Endodermal cell (in vitro differentiated cells): ENCODE measurements at regions not wholly inside any gene's neighbourhood (a gene's known extent, or its start where the extent isn't known, plus 50 kb on each side); places are given as distances from the start of the nearest gene placed in this dataset.

Experiments used
- DNase-seq: peaks from one replicate; pipeline ENCODE4 v3.0.0-alpha.2; 2017
- H3K27ac ChIP-seq: 2 replicates; pipeline ENCODE4 v1.5.1; 2013; ENCODE audit warnings: mild to moderate bottlenecking, low read depth, low read length, moderate library complexity
- H3K27me3 ChIP-seq: 2 replicates; pipeline ENCODE4 v1.6.1; 2013; ENCODE audit warnings: mild to moderate bottlenecking, low read length, moderate library complexity; ENCODE audit not compliant: insufficient read depth, control insufficient read depth, poor library complexity, severe bottlenecking
- H3K36me3 ChIP-seq: 2 replicates; pipeline ENCODE4 v1.7.0; 2013; ENCODE audit warnings: mild to moderate bottlenecking, low read length, moderate library complexity; ENCODE audit not compliant: control insufficient read depth, insufficient read depth
- H3K4me1 ChIP-seq: one replicate; pipeline ENCODE4 v1.7.0; 2013; ENCODE audit warnings: low read length; ENCODE audit not compliant: control insufficient read depth, insufficient read depth
- H3K4me3 ChIP-seq: 2 replicates; pipeline ENCODE4 v1.5.1; 2013; ENCODE audit warnings: mild to moderate bottlenecking, low read length, moderate library complexity
- H3K9ac ChIP-seq: 2 replicates; pipeline ENCODE4 v1.6.1; 2013; ENCODE audit warnings: mild to moderate bottlenecking, low read length, moderate library complexity; ENCODE audit not compliant: poor library complexity, severe bottlenecking; ENCODE audit errors: extremely low read depth
- H3K9me3 ChIP-seq: 2 replicates; pipeline ENCODE4 v1.6.1; 2013; ENCODE audit warnings: mild to moderate bottlenecking, low read length, moderate library complexity; ENCODE audit not compliant: control insufficient read depth
- H3K27ac Mint-ChIP-seq: 2 replicates; pipeline ENCODE4 v1.8.0; 2020; ENCODE audit warnings: mixed read lengths
- H3K27me3 Mint-ChIP-seq: 2 replicates; pipeline ENCODE4 v1.8.0; 2021; ENCODE audit warnings: mild to moderate bottlenecking, mixed read lengths; ENCODE audit not compliant: insufficient read depth
- H3K36me3 Mint-ChIP-seq: 2 replicates; pipeline ENCODE4 v1.8.0; 2020; ENCODE audit warnings: low read depth, mixed read lengths
- H3K4me1 Mint-ChIP-seq: 2 replicates; pipeline ENCODE4 v1.8.0; 2020; ENCODE audit warnings: mixed read lengths
- H3K4me3 Mint-ChIP-seq: 2 replicates; pipeline ENCODE4 v1.8.0; 2020; ENCODE audit warnings: mild to moderate bottlenecking, moderate library complexity, mixed read lengths
- H3K9me3 Mint-ChIP-seq: 2 replicates; pipeline ENCODE4 v1.8.0; 2020; ENCODE audit warnings: mild to moderate bottlenecking, mixed read lengths
- WGBS, 2 experiments: methylation state at CpG; one replicate each; pipeline versions ENCODE4 v1.1.5 to v1.1.7; 2013; ENCODE audit warnings: missing lambda C conversion rate in 2 of 2, mixed read lengths in 1 of 2; ENCODE audit not compliant: insufficient coverage in 1 of 2, insufficient read length in 1 of 2; 5-methylcytosine and 5-hydroxymethylcytosine counted together
- TF ChIP-seq, protein P1 (sequence below): fragments of 200-600 bp; sonication (generic); conservative IDR thresholded peaks from 2 replicates; pipeline ENCODE4 v1.5.0; 2021; ENCODE audit warnings: antibody characterized with exemption, mild to moderate bottlenecking

DNA sequence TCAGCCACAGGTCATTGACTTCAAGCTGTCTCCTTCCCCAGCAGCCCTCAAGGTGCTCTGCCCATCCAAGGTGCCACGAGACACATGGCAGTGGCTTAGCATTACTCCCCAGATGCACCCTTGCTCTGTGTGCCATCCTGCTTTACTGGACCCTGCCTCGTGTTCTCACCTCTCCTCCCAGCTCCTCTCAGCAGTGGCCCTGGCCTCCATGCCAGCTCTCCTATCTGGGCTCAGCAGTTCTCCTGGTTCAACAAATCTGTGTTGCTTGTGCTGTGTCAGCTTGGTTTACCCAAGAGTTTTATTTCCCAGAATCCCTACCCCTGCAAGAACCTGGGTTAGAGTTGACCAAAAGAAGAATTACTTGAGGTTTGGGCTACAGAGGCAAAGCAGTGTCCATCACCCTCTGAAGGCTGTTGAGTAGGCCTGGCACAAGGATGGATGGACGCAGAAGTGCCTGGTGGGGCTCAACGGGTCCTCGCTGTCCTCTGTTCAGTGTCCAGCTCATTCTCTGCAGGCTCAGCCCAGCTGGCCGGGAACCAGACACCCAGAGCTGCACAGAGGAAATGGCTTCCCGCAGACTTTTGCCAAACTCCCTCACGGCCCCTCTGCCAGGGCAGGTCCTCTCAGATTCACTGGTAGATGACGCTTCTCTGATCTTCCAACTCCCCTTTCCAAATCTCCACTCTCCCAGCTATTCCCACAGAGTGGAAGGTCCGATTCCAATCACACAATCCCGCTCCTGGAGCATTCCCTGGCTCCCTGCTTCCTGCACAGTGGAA is 82.6 kb downstream of the FOXA2 start:
- H3K9ac ChIP-seq = no peak overlapping the region
- DNase-seq = no peak
- H3K9me3 Mint-ChIP-seq = no peaks in the 10 kb centered on the region
- peaks cover 20% of the 10 kb centered on the region for H3K4me1 Mint-ChIP-seq
- H3K36me3 Mint-ChIP-seq = no peaks in the 10 kb centered on the region
- H3K27me3 ChIP-seq = no peaks in the 10 kb centered on the region
- H3K9me3 ChIP-seq = no peaks in the 10 kb centered on the region
- no peaks in the 10 kb centered on the region for H3K36me3 ChIP-seq
- H3K4me3 ChIP-seq = no peak overlapping the region
- TF ChIP-seq, protein P1, sequence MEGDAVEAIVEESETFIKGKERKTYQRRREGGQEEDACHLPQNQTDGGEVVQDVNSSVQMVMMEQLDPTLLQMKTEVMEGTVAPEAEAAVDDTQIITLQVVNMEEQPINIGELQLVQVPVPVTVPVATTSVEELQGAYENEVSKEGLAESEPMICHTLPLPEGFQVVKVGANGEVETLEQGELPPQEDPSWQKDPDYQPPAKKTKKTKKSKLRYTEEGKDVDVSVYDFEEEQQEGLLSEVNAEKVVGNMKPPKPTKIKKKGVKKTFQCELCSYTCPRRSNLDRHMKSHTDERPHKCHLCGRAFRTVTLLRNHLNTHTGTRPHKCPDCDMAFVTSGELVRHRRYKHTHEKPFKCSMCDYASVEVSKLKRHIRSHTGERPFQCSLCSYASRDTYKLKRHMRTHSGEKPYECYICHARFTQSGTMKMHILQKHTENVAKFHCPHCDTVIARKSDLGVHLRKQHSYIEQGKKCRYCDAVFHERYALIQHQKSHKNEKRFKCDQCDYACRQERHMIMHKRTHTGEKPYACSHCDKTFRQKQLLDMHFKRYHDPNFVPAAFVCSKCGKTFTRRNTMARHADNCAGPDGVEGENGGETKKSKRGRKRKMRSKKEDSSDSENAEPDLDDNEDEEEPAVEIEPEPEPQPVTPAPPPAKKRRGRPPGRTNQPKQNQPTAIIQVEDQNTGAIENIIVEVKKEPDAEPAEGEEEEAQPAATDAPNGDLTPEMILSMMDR = no peak
- no peak overlapping the region for H3K27ac ChIP-seq
- WGBS, 2 experiments = 92 to 99% methylated on average over 10 to 11 of the region's 11 CpGs
- H3K4me1 ChIP-seq = peaks cover 8% of the 10 kb centered on the region
- no peak overlapping the region for H3K4me3 Mint-ChIP-seq
- no peak overlapping the region for H3K27ac Mint-ChIP-seq
- H3K27me3 Mint-ChIP-seq = peaks cover 10% of the 10 kb centered on the region

DNA sequence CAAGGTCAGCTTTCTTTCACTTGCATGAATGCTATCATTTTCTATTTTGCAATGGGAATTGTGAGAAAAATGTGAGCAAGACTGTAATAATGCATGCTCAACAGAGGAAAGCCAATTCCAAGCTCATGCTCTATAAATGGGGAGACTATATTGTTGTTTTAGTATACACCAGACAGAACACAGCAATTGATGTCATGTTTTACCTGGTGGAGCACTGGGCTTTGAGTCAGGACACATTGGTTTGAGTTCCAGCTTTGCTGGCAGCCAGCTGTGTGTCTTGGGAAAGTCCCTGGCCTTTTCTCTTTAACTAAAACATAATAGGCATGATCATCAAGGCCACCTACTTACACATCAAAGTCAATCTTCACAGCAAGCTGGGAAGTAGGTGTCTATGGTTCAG is 83.3 kb downstream of the FOXA2 start:
- TF ChIP-seq, protein P1 = no peak
- peaks cover 20% of the 10 kb centered on the region for H3K4me1 Mint-ChIP-seq
- Histone ChIP-seq H3K27ac (no peak overlapping the region), H3K4me1 (peaks cover 8% of the 10 kb centered on the region), H3K27me3 (no peaks in the 10 kb centered on the region), H3K9ac (no peak overlapping the region), H3K36me3 (no peaks in the 10 kb centered on the region), H3K9me3 (no peaks in the 10 kb centered on the region), H3K4me3 (no peak overlapping the region)
- no peak overlapping the region for H3K4me3 Mint-ChIP-seq
- no peaks in the 10 kb centered on the region for H3K36me3 Mint-ChIP-seq
- no peak for DNase-seq
- no peak overlapping the region for H3K27ac Mint-ChIP-seq
- H3K9me3 Mint-ChIP-seq = no peaks in the 10 kb centered on the region
- peaks cover 10% of the 10 kb centered on the region for H3K27me3 Mint-ChIP-seq

DNA sequence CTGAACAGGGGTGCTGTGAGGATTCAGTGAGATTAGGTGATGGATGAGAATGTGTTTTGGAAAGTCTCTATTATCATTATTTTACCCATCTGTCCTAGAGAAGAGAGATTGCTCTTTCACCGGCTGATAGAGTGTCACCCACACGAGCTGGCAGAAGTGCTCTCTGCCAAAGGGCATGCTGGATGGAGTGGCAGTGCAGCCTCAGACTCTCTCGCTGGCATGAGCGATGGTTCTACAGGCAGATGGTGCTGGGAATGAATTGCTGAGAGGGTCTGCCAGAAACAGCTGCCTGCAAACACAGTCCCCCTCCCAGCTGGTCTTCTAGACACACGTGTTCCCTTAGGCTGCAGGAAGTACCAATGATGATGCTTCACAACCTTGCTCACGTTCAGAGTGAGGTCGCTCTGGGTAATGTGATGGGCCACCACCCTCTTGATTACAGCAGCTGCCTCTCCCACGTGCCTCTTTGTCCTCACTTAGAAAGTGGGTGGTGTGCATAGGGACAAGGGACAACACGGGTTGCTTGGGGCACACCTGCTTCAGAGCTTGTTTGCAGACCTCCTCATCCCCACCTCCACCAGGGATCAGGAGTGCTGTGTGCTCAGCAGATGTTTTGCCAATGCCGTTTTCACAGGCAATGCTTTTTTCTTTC is 84.7 kb downstream of the FOXA2 start:
- H3K36me3 ChIP-seq = no peaks in the 10 kb centered on the region
- no peak overlapping the region for H3K9ac ChIP-seq
- TF ChIP-seq, protein P1 = no peak
- no peaks in the 10 kb centered on the region for H3K27me3 ChIP-seq
- Mint-ChIP-seq H3K4me1 (peaks cover 26% of the 10 kb centered on the region), H3K36me3 (no peaks in the 10 kb centered on the region), H3K9me3 (no peaks in the 10 kb centered on the region), H3K27ac (no peak overlapping the region), H3K27me3 (peaks cover 10% of the 10 kb centered on the region), H3K4me3 (no peak overlapping the region)
- H3K4me1 ChIP-seq = peaks cover 8% of the 10 kb centered on the region
- WGBS, 2 experiments = 90 to 92% methylated on average over 6 to 10 of the region's 10 CpGs
- H3K4me3 ChIP-seq = no peak overlapping the region
- H3K27ac ChIP-seq = no peak overlapping the region
- no peak for DNase-seq
- no peaks in the 10 kb centered on the region for H3K9me3 ChIP-seq
